PC-9 (cell line): ENCODE measurements at regions not wholly inside any gene's neighbourhood (a gene's known extent, or its start where the extent isn't known, plus 50 kb on each side); places are given as distances from the start of the nearest gene placed in this dataset.

Source experiments
- BruUV-seq: library from RNA; stranded (reverse); fragments of 400-500 nt; replicated peaks from 2 replicates; lab custom pipeline; 2021; lab: Mats Ljungman, UMichigan
- CTCF ChIA-PET: fragments of 300-600 bp; sonication (Branson Sonifier 250); formaldehyde crosslinking; loops from one replicate; lab custom pipeline; 2022; ENCODE audit warnings: antibody characterized with exemption; lab: Charles Lee
- POLR2A ChIA-PET: fragments of 300-600 bp; sonication (Branson Sonifier 250); formaldehyde crosslinking; loops from one replicate; lab custom pipeline; 2022; ENCODE audit warnings: antibody characterized with exemption; ENCODE audit not compliant: unreplicated experiment; lab: Charles Lee
- DNase-seq, 2 experiments: peaks; one replicate each; pipeline versions ENCODE4 v3.0.0 to v3.0.0-alpha.2; 2015 to 2022; ENCODE audit warnings: mixed read lengths in 1 of 2
- H2AFZ ChIP-seq: fragments of 200-600 bp; sonication (generic); 2 replicates; pipeline ENCODE4 v1.8.1; 2017; ENCODE audit warnings: antibody characterized with exemption
- H3F3A ChIP-seq: fragments of 200-600 bp; sonication (generic); 2 replicates; pipeline ENCODE4 v1.8.1; 2017; ENCODE audit warnings: antibody characterized with exemption, mild to moderate bottlenecking, low read depth; ENCODE audit not compliant: insufficient read depth
- H3K27ac ChIP-seq: fragments of 200-600 bp; sonication (generic); 2 replicates; pipeline ENCODE4 v1.6.1; 2016; ENCODE audit warnings: mixed run types
- H3K27me3 ChIP-seq: fragments of 200-600 bp; sonication (generic); 2 replicates; pipeline ENCODE4 v1.6.1; 2016; ENCODE audit warnings: low read depth, mixed run types; ENCODE audit not compliant: insufficient read depth
- H3K36me3 ChIP-seq: fragments of 200-600 bp; sonication (generic); 2 replicates; pipeline ENCODE4 v1.6.1; 2016; ENCODE audit warnings: low read depth, mixed run types
- H3K4me1 ChIP-seq: fragments of 200-600 bp; sonication (generic); replicated peaks from 2 replicates; pipeline ENCODE4 v1.6.1; 2016; ENCODE audit warnings: mixed run types; ENCODE audit not compliant: insufficient read depth
- H3K4me2 ChIP-seq: fragments of 200-600 bp; sonication (generic); 2 replicates; pipeline ENCODE4 v1.6.1; 2017; ENCODE audit warnings: mixed run types
- H3K4me3 ChIP-seq: fragments of 200-600 bp; sonication (generic); 2 replicates; pipeline ENCODE4 v1.6.1; 2016; ENCODE audit warnings: mixed run types
- H3K79me2 ChIP-seq: fragments of 200-600 bp; sonication (generic); 2 replicates; pipeline ENCODE4 v1.6.1; 2017; ENCODE audit warnings: low read depth, mixed run types
- H3K9me2 ChIP-seq: fragments of 200-600 bp; sonication (generic); 2 replicates; pipeline ENCODE4 v1.8.1; 2017; ENCODE audit warnings: mild to moderate bottlenecking; ENCODE audit not compliant: insufficient read depth
- H3K9me3 ChIP-seq: fragments of 200-600 bp; sonication (generic); 2 replicates; pipeline ENCODE4 v1.8.1; 2016; ENCODE audit warnings: low read depth; ENCODE audit not compliant: insufficient read depth
- H4K20me1 ChIP-seq: fragments of 200-600 bp; sonication (generic); 2 replicates; pipeline ENCODE4 v1.8.1; 2017; ENCODE audit not compliant: insufficient read depth
- CTCF ChIP-seq: fragments of 200-600 bp; sonication (generic); conservative IDR thresholded peaks from 2 replicates; pipeline ENCODE4 v1.6.1; 2017; ENCODE audit warnings: mixed run types, antibody characterized with exemption, mild to moderate bottlenecking, moderate library complexity
- EZH2 ChIP-seq: fragments of 200-600 bp; sonication (generic); IDR thresholded peaks from 2 replicates; pipeline ENCODE4 v1.8.0; 2017; ENCODE audit warnings: antibody characterized with exemption, low read depth
- intact Hi-C: fragments of 100-400 bp; cut with micrococcal nuclease; formaldehyde crosslinking; loops from one replicate; pipeline ENCODE4 v1.10.0; 2022; ENCODE audit not compliant: unreplicated experiment

GRCh38 chr12:56872366-56872765, 61.8 kb downstream of the SDR9C7 start:
- no peaks in the 10 kb centered on the region for H3K9me2 ChIP-seq
- H3K4me2 ChIP-seq: no peak overlapping the region
- no peaks in the 10 kb centered on the region for H3K36me3 ChIP-seq
- H4K20me1 ChIP-seq: no peaks in the 10 kb centered on the region
- H3K79me2 ChIP-seq: no peaks in the 10 kb centered on the region
- no peak overlapping the region for H2AFZ ChIP-seq
- intact Hi-C loops: no loop called here
- H3F3A ChIP-seq: no peaks in the 10 kb centered on the region
- CTCF ChIA-PET: interaction anchor here (0.6 kb wide), 1 partner anchor 810 kb away, joined by 7 read pairs; no protein-coding TSS in a partner anchor
- TF ChIP-seq EZH2 (no peak), CTCF (no peak)
- peaks cover 25% of the 10 kb centered on the region for H3K27me3 ChIP-seq
- no peak overlapping the region for H3K4me3 ChIP-seq
- POLR2A ChIA-PET: no interaction called here
- H3K27ac ChIP-seq: no peak overlapping the region
- H3K9me3 ChIP-seq: peaks cover 6% of the 10 kb centered on the region; the same call in 1 of the 2 replicates
- no peaks in the 10 kb centered on the region for H3K4me1 ChIP-seq
- BruUV-seq: no TSS peak
- no peak for DNase-seq

- Histone ChIP-seq H3K27me3 (no peaks in the 10 kb centered on the region), H3K4me3 (no peak overlapping the region), H3K79me2 (no peaks in the 10 kb centered on the region), H3K27ac (no peak overlapping the region), H3K4me2 (no peak overlapping the region), H2AFZ (no peak overlapping the region), H3F3A (no peaks in the 10 kb centered on the region), H3K9me2 (no peaks in the 10 kb centered on the region), H3K9me3 (peaks cover 20% of the 10 kb centered on the region), H4K20me1 (no peaks in the 10 kb centered on the region), H3K36me3 (no peaks in the 10 kb centered on the region), H3K4me1 (no peaks in the 10 kb centered on the region)
- no peak for DNase-seq
- ChIA-PET CTCF (no interaction called here), POLR2A (no interaction called here)
- BruUV-seq: no TSS peak
- no peak for TF ChIP-seq CTCF
- TF ChIP-seq EZH2: no peak
- intact Hi-C loops: no loop called here
Observed at GRCh38 chr12:56867216-56867615, 67.0 kb downstream of the SDR9C7 start.

GRCh38 chr12:56866493-56866892, 67.7 kb downstream of the SDR9C7 start:
- no peak for TF ChIP-seq CTCF
- POLR2A ChIA-PET: no interaction called here
- Histone ChIP-seq H3K27me3 (no peaks in the 10 kb centered on the region), H3K4me1 (no peaks in the 10 kb centered on the region), H4K20me1 (no peaks in the 10 kb centered on the region), H3K9me2 (no peaks in the 10 kb centered on the region), H3K4me3 (no peak overlapping the region), H3F3A (no peaks in the 10 kb centered on the region), H3K27ac (no peak overlapping the region), H3K79me2 (no peaks in the 10 kb centered on the region), H3K4me2 (no peak overlapping the region), H3K9me3 (peaks cover 20% of the 10 kb centered on the region), H3K36me3 (no peaks in the 10 kb centered on the region), H2AFZ (no peak overlapping the region)
- DNase-seq: no peak
- intact Hi-C loops: no loop called here
- CTCF ChIA-PET: no interaction called here
- BruUV-seq: no TSS peak
